ENCODE measurements at regions not wholly inside any gene's neighbourhood (a gene's known extent, or its start where the extent isn't known, plus 50 kb on each side); places are given as distances from the start of the nearest gene placed in this dataset.

DNA sequence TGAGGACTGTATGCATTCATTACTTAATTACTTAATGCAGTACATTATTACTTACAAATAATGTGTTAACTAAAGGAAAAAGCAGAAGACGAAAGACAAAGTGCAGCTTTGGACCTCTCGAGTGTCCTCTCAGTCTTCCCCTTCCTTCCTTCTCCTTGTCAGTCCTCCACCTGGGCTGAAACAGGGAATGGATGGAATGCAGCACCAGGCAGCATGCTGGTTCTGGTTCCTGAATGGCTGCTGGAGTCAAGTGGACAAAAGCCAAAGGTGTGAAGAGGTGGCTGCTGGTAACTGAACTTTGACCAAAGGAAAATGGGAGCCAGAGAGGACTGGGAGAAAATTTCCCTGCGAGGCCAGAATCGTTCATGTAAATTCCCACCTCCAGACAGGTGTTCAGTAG is 179.5 kb downstream of the GPAM start (continued):
- TF ChIP-seq, protein P1, sequence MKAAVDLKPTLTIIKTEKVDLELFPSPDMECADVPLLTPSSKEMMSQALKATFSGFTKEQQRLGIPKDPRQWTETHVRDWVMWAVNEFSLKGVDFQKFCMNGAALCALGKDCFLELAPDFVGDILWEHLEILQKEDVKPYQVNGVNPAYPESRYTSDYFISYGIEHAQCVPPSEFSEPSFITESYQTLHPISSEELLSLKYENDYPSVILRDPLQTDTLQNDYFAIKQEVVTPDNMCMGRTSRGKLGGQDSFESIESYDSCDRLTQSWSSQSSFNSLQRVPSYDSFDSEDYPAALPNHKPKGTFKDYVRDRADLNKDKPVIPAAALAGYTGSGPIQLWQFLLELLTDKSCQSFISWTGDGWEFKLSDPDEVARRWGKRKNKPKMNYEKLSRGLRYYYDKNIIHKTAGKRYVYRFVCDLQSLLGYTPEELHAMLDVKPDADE (IDR thresholded peaks at IDR 0.05): no peak
- TF ChIP-seq NANOG (IDR thresholded peaks at IDR 0.05; ENCODE audit: borderline replicate concordance): no peak

DNA sequence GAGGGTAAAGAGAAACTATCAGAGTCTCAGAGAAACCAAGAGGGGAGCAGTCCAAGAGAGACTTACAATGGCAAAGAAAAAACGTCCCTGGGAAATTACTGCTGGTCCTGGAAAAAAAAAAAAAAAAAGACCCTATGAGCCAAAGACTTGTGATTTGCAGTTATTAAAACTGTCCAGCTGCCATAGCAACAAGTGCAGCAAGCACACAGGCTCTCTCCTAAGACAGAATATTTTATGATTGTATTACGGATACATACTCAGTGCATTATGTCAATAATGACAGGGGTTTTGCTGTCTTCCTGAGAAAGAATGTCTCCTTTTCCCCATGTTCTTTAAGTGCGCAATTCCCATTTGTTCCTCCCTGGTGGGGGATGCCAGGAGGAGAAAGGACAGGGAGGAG is 178.5 kb downstream of the GPAM start:
- Mint-ChIP-seq H3K4me3 (no peak overlapping the region), H3K27ac (no peak overlapping the region), H3K36me3 (ENCODE audit: low read depth) (no peaks in the 10 kb centered on the region), H3K4me1 (peaks cover 6% of the 10 kb centered on the region), H3K9me3 (no peaks in the 10 kb centered on the region), H3K27me3 (ENCODE audit: insufficient read depth, low read depth, poor library complexity) (peaks cover 2% of the 10 kb centered on the region)
- H2AFZ ChIP-seq: no peak overlapping the region; the same call in 1 of the 2 replicates
- DNase-seq (ENCODE audit: low spot score) (no peak), ATAC-seq (no peak)
- H3K27me3 ChIP-seq (ENCODE audit: insufficient read depth): no peaks in the 10 kb centered on the region
- peaks cover 15% of the 10 kb centered on the region; the same call in 1 of the 2 replicates for H3K9me2 ChIP-seq (ENCODE audit: insufficient read depth)
- no peaks in the 10 kb centered on the region for H4K20me1 ChIP-seq (replicated peaks; ENCODE audit: insufficient read depth)
- no peaks in the 10 kb centered on the region for H3K36me3 ChIP-seq (ENCODE audit: insufficient read depth)
- no peak overlapping the region for H3K27ac ChIP-seq (ENCODE audit: low read depth)
- H3K79me2 ChIP-seq (replicated peaks; ENCODE audit: insufficient read depth): no peaks in the 10 kb centered on the region
- no peak overlapping the region for H3K4me3 ChIP-seq
- H3F3A ChIP-seq (replicated peaks; ENCODE audit: low read depth): no peaks in the 10 kb centered on the region
- no peak overlapping the region for H3K4me2 ChIP-seq
- H3K4me1 ChIP-seq (ENCODE audit: insufficient read depth): peaks cover 6% of the 10 kb centered on the region
- TF ChIP-seq EZH2 (IDR thresholded peaks at IDR 0.05; ENCODE audit: low read depth, unreplicated experiment): no peak
- no peak for TF ChIP-seq POLR2AphosphoS5 (IDR thresholded peaks at IDR 0.05; ENCODE audit: low read depth)
- no peak for TF ChIP-seq CTCF (conservative IDR thresholded peaks at IDR 0.05; ENCODE audit: low read depth in 2 of 2)
- no peak for TF ChIP-seq JUNB (IDR thresholded peaks at IDR 0.05; ENCODE audit: unreplicated experiment)
- no peak for TF ChIP-seq EZH2phosphoT487 (IDR thresholded peaks at IDR 0.05; ENCODE audit: unreplicated experiment)
- no peak for TF ChIP-seq ZNF114 (CRISPR knock-in tag; IDR thresholded peaks at IDR 0.05)
- no peak for TF ChIP-seq CREB1 (CRISPR knock-in tag; IDR thresholded peaks at IDR 0.05; ENCODE audit: low read depth)
- TF ChIP-seq, protein P2, sequence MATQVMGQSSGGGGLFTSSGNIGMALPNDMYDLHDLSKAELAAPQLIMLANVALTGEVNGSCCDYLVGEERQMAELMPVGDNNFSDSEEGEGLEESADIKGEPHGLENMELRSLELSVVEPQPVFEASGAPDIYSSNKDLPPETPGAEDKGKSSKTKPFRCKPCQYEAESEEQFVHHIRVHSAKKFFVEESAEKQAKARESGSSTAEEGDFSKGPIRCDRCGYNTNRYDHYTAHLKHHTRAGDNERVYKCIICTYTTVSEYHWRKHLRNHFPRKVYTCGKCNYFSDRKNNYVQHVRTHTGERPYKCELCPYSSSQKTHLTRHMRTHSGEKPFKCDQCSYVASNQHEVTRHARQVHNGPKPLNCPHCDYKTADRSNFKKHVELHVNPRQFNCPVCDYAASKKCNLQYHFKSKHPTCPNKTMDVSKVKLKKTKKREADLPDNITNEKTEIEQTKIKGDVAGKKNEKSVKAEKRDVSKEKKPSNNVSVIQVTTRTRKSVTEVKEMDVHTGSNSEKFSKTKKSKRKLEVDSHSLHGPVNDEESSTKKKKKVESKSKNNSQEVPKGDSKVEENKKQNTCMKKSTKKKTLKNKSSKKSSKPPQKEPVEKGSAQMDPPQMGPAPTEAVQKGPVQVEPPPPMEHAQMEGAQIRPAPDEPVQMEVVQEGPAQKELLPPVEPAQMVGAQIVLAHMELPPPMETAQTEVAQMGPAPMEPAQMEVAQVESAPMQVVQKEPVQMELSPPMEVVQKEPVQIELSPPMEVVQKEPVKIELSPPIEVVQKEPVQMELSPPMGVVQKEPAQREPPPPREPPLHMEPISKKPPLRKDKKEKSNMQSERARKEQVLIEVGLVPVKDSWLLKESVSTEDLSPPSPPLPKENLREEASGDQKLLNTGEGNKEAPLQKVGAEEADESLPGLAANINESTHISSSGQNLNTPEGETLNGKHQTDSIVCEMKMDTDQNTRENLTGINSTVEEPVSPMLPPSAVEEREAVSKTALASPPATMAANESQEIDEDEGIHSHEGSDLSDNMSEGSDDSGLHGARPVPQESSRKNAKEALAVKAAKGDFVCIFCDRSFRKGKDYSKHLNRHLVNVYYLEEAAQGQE (IDR thresholded peaks at IDR 0.05; ENCODE audit: unreplicated experiment): no peak
- no peak for TF ChIP-seq ZNF462 (CRISPR knock-in tag; IDR thresholded peaks at IDR 0.05)
- no peak for TF ChIP-seq ZNF331 (CRISPR knock-in tag; IDR thresholded peaks at IDR 0.05; ENCODE audit: low read depth)
- TF ChIP-seq, protein P1 (IDR thresholded peaks at IDR 0.05): no peak
